Mucosa of descending colon (tissue), 3 donors: ENCODE measurements at regions not wholly inside any gene's neighbourhood (a gene's known extent, or its start where the extent isn't known, plus 50 kb on each side); places are given as distances from the start of the nearest gene placed in this dataset.

Experiments used
- ATAC-seq: fragments of 200-7000 bp; cut with Tn5 transposase; one replicate; pipeline ENCODE4 v1.9.1; 2020; ENCODE audit warnings: mild to moderate bottlenecking, moderate library complexity
- DNase-seq, 3 donors: peaks; one replicate each; pipeline ENCODE4 v3.0.0-alpha.2; 2020
- H3K36me3 ChIP-seq: fragments of 200-600 bp; one replicate; pipeline ENCODE4 v1.8.0; 2021; ENCODE audit warnings: low read depth, mild to moderate bottlenecking
- H3K4me1 ChIP-seq: fragments of 200-600 bp; one replicate; pipeline ENCODE4 v1.8.0; 2021; ENCODE audit warnings: low read depth, mild to moderate bottlenecking
- H3K4me3 ChIP-seq: fragments of 200-600 bp; one replicate; pipeline ENCODE4 v1.8.0; 2021; ENCODE audit warnings: mild to moderate bottlenecking
- H3K9me3 ChIP-seq: fragments of 200-600 bp; one replicate; pipeline ENCODE4 v1.8.0; 2021; ENCODE audit warnings: mild to moderate bottlenecking
- CTCF ChIP-seq: fragments of 200-600 bp; IDR thresholded peaks from one replicate; pipeline ENCODE4 v1.8.0; 2022; ENCODE audit warnings: antibody characterized with exemption, mild to moderate bottlenecking
- intact Hi-C, 2 donors: fragments of 100-400 bp; cut with DNase I in 1 of 2; cut with micrococcal nuclease in 1 of 2; formaldehyde crosslinking; loops; one replicate each; pipeline versions ENCODE4 v1.11.0 to v1.11.1; 2022; cut with DNase I, micrococcal nuclease
- donor health status: DM: no; HTN: no; CAD: no; lungs with moderate emphysema.
- donor health status: DM: no; HTN: no; CAD: no.
- donor health status: DM: no; HTN: yes; CAD: no.

DNA sequence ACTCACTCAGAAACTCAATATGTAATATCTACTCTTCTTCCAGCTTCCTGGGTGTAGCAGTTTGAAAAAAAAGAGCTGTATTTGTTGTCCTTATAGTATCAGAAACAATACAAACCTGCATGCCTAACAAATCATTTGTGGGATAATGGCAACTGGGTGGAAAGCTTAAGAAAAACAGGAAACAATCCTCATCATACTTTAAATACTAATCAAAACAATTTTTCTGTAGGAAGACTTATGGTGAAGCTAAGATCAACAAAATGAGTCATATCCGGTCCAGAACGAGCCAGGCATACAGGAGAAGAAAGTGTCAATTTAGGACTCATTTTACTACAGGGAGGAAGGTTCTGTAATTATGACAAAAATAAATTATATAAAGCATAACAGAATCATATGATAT, 181.8 kb upstream of the ADGRL4 start:
- DNase-seq: no peak
- no peak for TF ChIP-seq CTCF
- no peak for ATAC-seq
- no peaks in the 10 kb centered on the region for H3K9me3 ChIP-seq
- no peaks in the 10 kb centered on the region for H3K36me3 ChIP-seq
- no peak overlapping the region for H3K4me3 ChIP-seq
- H3K4me1 ChIP-seq: no peaks in the 10 kb centered on the region
- intact Hi-C loops: no loop called here

GRCh38 chr1:79186260-79186659, 179.7 kb upstream of the ADGRL4 start:
- Histone ChIP-seq H3K4me1 (no peaks in the 10 kb centered on the region), H3K36me3 (no peaks in the 10 kb centered on the region), H3K9me3 (no peaks in the 10 kb centered on the region), H3K4me3 (no peak overlapping the region)
- ATAC-seq (no peak), DNase-seq (no peak)
- TF ChIP-seq CTCF: no peak
- intact Hi-C loops: no loop called here

DNA sequence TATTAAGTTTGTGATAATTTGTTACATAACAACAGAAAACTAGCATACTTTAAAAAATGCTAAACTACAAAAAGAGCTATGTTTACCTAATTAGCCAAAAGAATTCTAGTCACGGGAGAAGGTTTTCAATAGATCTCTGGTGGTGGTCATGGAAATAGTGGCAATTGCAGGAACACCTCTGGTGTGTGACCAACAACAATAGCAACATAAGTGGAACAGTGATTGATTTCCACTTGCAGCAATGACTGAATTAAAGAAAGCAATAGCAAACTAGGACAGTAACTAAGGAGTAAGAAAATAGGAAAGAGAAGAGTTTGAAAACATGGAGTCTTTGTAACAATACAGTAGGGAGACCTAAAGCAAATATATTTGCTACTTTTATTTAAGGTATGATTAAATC, 171.3 kb upstream of the ADGRL4 start:
- no peaks in the 10 kb centered on the region for H3K9me3 ChIP-seq
- H3K4me3 ChIP-seq: no peak overlapping the region
- TF ChIP-seq CTCF: no peak
- ATAC-seq (no peak), DNase-seq (no peak)
- intact Hi-C loops: no loop called here
- no peaks in the 10 kb centered on the region for H3K36me3 ChIP-seq
- no peaks in the 10 kb centered on the region for H3K4me1 ChIP-seq

DNA sequence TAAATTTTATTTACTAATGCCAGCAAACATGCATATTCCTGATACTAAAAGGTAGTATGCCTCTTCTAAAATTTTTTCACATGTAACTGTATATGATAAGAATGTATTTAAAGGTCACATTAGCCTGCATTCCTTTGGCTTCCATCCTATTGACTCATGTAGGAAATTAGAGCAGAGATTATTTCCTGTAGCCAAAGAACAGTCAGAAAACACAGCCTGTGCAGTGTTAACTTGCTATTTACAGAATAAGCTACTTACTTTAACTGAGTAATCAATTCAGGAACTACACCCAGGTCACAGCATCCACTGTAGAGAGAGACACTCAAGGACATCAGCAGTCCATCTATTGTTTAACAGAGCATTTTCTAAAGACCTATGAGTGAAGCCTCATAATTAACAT, 154.5 kb upstream of the ADGRL4 start:
- TF ChIP-seq CTCF: no peak
- Histone ChIP-seq H3K9me3 (no peaks in the 10 kb centered on the region), H3K4me3 (no peak overlapping the region), H3K36me3 (no peaks in the 10 kb centered on the region), H3K4me1 (no peaks in the 10 kb centered on the region)
- intact Hi-C loops: no loop called here
- ATAC-seq: no peak
- DNase-seq: no peak

DNA sequence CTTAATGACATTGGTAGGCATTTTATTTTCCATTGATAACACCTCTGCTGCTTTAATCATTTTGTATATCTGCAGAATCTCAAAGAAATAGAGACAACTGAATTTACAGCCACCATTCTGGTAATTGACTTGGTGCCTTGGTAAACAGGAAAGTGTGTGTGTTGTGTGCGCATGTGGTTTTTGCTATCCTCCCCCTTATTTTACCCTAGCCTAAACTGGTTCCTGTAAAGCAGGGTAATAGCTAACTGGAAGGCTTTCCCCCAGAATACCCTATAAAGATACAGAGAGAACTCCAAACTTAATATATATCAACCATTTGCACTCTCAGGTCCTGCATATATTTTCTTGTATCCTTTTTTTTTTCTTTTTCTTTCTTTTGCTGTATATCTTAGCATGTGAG, 149.5 kb upstream of the ADGRL4 start:
- Histone ChIP-seq H3K4me1 (no peaks in the 10 kb centered on the region), H3K36me3 (no peaks in the 10 kb centered on the region), H3K4me3 (no peak overlapping the region), H3K9me3 (no peaks in the 10 kb centered on the region)
- no peak for TF ChIP-seq CTCF
- DNase-seq (no peak), ATAC-seq (no peak)
- intact Hi-C loops: no loop called here

DNA sequence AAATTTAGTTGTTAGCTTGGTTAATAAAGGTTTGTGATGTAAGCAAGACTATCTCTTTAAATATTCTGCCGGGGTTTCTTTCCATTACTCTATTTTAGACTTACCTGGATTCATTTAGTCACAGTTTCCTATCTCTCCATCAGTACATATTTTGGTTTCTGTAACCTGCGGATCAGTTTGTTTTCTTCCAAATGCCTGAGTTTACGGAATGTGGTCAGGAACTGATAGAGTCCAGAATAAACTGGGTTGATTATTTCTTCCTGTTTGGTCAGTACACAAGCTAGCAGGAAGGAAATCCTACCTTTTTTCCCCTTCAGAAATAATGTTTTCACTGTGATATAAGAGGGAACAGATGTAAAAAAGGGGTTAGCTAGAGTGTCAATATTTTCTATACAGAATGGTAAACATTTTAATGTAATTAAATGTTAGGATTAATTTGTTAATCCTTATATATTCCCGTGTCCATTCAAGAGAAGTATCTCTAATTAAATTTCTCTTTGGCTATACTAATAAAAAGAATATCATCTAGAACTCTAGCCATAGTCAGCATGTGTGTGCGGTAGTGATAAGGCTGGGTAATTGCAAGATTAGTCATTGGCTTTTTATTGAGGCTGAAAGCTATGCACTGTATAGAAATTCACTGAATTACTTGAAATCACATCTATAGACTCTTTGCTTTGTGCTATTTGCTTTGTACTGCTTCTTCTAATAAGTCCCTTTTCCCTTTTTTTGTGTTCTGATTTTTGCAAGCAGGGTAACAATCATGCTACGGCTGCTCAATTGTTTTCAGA, 144.7 kb upstream of the ADGRL4 start:
- no peak for ATAC-seq
- Histone ChIP-seq H3K9me3 (no peaks in the 10 kb centered on the region), H3K36me3 (no peaks in the 10 kb centered on the region), H3K4me3 (no peak overlapping the region), H3K4me1 (no peaks in the 10 kb centered on the region)
- intact Hi-C loops: no loop called here
- DNase-seq: no peak
- no peak for TF ChIP-seq CTCF
